HG02759 (cell line): ENCODE measurements at regions not wholly inside any gene's neighbourhood (a gene's known extent, or its start where the extent isn't known, plus 50 kb on each side); places are given as distances from the start of the nearest gene placed in this dataset.
"Not testable (repeated sequence)": the region's sequence is repeated elsewhere in the genome, so short reads cannot be mapped to it uniquely, and the experiment has no call there.

Source experiments
- ATAC-seq: cut with Tn5 transposase; IDR thresholded peaks from one replicate; pipeline ENCODE4 v1.9.1; 2021; ENCODE audit warnings: mild to moderate bottlenecking, moderate library complexity; ENCODE audit not compliant: unreplicated experiment

- no peak for ATAC-seq
Observed at GRCh38 chr4:187470061-187470460, 525.5 kb upstream of the ZFP42 start.

GRCh38 chr4:187474238-187474637 is 521.3 kb upstream of the ZFP42 start:
- ATAC-seq: no peak

GRCh38 chr4:187475901-187476300 is 519.7 kb upstream of the ZFP42 start:
- no peak for ATAC-seq

GRCh38 chr4:187477224-187477623 is 518.3 kb upstream of the ZFP42 start:
- ATAC-seq: no peak

- ATAC-seq: no peak
Observed at GRCh38 chr4:187478292-187479140, 517.1 kb upstream of the ZFP42 start.

- ATAC-seq: no peak
Observed at GRCh38 chr4:187479511-187479910, 516.1 kb upstream of the ZFP42 start.

- ATAC-seq: no peak
Observed at GRCh38 chr4:187480146-187481145, 515.1 kb upstream of the ZFP42 start.

- ATAC-seq: no peak
Observed at GRCh38 chr4:187484186-187484585, 511.4 kb upstream of the ZFP42 start.

GRCh38 chr4:187485676-187486075 is 509.9 kb upstream of the ZFP42 start:
- no peak for ATAC-seq

- no peak for ATAC-seq
Observed at GRCh38 chr4:187491286-187491685, 504.3 kb upstream of the ZFP42 start.

- no peak for ATAC-seq
Observed at GRCh38 chr4:187491959-187492358, 503.6 kb upstream of the ZFP42 start.

- ATAC-seq: no peak
Observed at GRCh38 chr4:187493661-187494060, 501.9 kb upstream of the ZFP42 start.

GRCh38 chr4:187499956-187500355 is 495.6 kb upstream of the ZFP42 start:
- ATAC-seq: no peak

GRCh38 chr4:187500796-187501195 is 494.8 kb upstream of the ZFP42 start:
- no peak for ATAC-seq

- ATAC-seq: no peak
Observed at GRCh38 chr4:187501731-187502130, 493.8 kb upstream of the ZFP42 start.

- no peak for ATAC-seq
Observed at GRCh38 chr4:187504974-187505797, 490.4 kb upstream of the ZFP42 start.

- ATAC-seq: not testable (repeated sequence)
Observed at GRCh38 chr4:187505798-187506141, 489.8 kb upstream of the ZFP42 start.

- no peak for ATAC-seq
Observed at GRCh38 chr4:187516224-187516623, 479.3 kb upstream of the ZFP42 start.

- no peak for ATAC-seq
Observed at GRCh38 chr4:187541666-187542065, 453.9 kb upstream of the ZFP42 start.

GRCh38 chr4:187544461-187545053 is 451.0 kb upstream of the ZFP42 start:
- ATAC-seq: no peak
